Activated CD4-positive, CD25-positive, alpha-beta regulatory T cell (primary cell): ENCODE measurements at regions not wholly inside any gene's neighbourhood (a gene's known extent, or its start where the extent isn't known, plus 50 kb on each side); places are given as distances from the start of the nearest gene placed in this dataset.

Source experiments
- DNase-seq, 4 experiments: peaks; one replicate each; lab custom pipeline; 2025; lab: John Stamatoyannopoulos, UW

DNA sequence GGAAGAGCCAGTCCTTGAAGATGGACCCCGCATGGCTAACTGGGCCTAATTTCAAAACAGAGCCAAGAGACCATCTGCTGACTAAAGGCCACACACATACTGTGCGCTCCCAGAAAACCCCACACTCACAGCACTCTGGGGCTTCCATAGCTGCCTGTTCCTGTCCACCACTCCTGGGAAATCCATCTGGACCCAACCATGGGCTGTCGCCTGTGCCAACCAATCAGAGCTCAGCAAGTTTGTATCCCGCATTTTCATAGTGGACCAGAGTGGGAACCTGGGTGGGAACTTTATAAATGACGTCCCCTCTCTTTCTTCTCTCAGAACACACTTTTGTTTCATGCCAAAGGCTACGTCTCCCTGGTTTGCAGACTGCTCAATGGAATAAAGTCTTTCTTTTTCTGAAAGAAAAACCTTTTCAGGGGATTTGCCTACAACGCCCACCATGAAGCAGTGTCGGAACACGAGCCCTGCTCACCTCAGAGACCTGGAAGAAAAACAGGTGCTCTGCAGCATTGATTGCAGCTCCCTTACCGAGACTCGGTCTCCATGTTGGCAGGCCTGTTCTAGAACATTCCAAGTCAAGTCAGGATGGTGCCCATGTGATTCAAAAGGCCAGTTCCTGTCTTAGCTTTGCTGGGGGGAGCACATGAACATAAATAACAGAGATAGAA, 137.2 kb upstream of the GPC1 start:
- no peak for DNase-seq

DNA sequence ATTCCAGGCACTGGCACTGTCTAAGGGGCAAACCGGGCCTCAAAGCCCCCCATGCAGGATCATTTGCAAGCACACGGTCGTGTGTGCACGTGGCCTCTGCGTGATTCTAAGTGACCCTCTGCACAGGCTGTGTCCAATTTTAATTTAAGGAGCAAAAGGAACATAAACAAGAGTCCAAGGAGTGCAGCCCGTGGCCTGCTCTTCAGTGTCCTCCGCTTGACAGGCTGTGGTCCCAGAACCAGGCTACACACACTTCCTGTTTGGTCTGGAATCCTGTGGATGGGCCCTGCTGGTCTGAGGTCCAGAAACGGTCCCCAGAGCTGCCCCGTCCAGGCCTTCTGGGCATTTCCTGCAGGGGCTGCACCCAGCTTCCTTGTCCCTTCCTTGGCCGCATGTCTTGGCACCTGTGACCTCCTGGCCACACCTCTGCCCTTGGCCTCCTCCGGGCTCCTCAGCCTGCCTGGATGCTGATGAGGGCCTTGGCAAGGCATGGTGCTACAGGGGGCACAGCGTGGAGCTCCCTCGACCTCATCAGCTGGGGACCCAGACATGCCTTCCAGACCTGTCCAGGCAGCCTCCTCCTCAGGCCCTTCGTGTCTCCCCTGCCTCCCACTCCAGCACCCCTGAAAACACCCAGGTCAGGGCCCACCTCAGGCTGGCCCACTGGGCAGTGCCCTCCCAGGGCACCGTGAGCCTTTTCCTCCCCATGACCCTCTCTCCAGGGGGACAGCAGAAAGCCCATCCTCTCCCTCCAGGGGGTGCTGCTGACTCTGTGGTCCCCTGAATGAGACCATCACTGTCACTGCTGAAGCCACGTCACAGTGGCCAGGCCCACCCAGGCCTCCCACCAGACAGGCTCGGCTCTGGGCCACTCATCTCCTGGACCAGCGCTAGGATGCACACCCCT, 136.4 kb upstream of the GPC1 start:
- no peak for DNase-seq

DNA sequence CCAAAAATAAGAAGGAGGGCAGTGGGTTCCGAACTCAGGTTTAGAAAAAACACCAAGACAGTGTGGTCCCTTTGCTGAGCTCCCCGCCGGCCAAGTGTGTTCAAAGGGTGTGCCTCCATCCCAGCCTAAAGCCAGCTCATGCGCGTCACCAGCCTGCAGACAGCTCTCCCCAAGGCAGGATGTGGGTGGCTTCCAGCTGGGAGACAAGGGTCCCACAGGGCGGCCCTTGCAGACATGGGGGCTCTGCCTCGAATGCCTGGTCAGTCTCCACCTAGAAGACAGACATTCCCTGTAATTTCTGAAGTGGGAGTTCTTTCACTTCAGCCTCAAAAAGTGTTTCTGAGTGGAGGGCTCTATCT, 135.8 kb upstream of the GPC1 start:
- no peak for DNase-seq

DNA sequence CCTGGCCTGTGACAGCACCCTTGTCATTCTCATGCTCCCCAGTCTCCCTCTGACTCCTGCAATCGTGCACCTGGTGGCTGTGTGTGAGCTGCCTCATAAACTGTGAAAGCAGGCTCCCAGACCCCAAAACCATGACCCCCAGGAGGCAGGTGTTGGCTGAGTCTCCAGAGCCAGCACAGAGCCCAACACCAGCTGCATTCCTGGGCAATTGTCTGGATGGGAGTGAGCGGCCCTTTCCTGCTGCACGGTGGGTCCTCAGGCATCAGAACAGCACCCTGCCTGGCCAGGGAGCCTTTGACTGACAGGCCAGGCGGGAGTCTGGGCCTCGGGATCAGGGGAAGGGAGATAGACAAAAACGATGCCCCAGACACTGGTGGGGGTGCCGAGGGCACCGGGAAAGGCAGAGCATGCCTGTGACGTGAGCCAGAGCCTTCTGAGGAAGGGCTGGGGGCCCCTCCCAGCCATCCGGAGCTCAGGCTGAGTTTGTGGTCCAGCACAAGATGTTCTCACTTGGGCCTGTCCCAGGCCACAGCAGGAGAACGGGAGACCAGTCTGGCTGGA, 135.1 kb upstream of the GPC1 start:
- DNase-seq = no peak

DNA sequence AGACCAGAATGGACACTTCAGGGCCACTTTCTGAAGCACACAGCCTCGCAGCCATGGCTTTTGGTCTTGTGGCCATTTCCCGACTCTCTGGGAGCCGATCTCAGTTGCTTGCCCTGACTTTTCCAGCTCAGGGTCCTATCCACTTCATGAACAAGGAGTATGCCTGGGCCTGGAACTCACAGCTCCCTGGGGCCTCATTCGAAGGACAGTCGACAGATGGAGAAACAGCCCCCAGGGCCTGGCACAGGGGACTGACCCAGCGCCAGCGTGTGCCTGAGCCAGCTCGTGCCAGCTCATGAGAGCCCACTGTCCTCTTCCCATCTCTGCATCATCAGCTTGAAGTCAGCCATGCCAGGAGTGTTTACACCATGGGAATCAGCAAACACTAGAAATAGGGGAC, 134.6 kb upstream of the GPC1 start:
- DNase-seq = no peak

DNA sequence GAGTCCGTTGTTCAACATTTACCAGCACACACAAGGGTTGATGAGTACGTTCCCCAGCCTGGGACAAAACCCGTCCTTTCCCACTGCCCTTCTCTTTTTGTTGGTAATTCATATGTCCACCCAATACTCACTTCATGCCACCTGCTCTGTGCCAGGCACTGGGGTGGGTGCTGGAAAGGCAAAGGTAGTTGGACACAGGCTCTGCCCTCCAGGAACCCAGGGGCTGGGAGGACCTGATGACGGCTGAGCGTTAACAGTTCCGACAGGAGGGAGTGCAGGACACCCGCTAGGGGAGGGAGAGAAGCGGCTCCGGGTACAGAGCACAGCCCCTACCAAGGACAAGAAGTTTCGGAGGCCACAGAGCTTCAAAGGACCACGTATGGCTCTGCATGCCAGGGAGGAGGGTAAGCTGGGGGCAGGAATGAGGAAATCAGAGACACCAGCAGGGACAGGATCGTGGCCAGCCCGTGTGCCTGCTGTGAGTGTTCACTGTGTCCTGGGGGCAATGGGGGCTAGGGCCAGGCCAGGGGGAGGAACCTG, 134.1 kb upstream of the GPC1 start:
- DNase-seq = no peak

DNA sequence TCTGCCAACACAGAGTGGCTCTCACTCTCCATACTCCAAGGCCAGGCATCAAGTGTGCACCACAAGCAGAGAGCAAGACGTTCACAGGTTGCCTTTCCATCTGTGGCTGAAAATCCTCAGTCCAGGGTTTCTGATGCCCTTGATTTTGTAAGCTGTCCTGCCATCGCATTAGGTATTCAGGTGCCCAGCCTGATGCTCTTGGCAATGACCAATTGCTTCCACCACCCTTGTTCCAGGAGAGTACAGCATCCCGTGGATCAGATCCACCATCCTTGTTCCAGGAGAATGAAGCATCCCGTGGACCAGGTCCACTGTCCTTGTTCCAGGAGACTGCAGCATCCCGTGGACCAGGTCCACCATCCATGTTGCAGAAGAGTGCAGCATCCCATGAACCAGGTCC, 133.4 kb upstream of the GPC1 start:
- DNase-seq = no peak

DNA sequence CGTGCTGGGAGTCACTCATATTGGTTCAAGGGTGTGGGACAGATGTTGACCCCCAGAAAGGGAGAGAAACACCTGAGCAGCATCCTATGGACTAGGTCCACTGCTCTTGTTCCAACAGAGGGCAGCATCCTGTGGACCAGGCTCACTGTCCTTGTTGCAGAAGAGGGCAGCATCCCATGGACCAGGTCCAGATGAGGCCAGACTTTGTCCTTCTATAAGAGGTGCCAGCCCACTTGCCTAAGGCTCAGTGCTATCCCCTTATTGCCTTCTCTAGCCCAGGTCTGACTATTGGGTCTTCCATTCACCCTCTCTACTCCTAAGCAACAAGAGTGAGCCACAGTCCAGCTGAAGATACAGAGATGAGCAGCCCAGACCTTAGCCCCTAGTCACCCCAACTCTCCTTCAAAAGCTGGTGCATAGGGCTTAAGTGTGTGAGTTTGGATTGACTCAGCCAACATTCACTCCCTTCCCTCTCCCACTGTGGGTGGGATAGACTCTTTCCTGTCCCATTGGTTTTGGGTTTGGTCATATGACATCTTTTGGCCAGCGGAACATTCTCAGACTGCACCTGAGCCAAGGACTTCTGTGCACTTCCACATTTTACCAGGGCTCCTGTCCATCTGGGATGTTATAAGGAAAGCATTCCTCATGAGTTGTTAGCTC, 132.4 kb upstream of the GPC1 start:
- no peak for DNase-seq

DNA sequence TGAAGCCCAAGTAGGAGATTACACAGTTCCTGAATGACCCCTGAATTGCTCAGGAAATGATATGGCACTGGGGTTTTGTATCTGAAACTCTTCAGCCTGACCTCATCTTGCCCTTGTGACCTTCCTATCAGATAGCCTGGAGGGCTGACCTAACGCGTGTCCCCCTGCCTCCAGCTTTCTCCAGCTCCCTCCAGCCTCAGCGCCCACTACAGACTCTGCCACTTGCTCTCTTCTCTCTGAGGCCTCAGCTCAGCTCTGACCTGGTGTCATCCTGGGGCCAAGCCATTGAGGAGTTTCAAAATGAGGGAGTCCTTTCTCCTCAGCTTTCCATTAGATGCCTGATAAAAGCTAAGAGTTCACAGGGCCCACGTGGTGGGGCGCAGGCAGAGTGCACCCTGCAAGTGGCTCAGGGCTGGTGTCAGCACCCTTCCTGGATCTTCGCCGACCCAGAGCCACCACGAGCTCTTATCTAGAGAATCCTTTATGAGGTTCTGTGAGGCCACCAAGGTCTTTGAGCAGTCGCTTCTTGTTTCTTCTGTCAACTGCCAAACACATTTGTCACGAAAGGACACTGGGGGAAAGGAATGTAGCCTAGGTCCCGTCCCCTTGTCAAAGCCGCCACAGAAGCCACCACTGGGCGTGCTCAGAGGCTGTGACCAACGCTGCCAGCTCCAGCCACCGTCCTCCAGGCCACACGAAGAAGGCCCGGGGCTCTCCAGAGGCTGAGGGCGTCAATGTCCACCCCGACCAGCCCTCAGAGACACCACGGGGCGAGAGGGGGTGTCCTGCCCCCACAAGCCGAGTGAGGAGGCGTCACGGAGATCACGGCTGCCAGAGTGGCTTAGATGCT, 131.3 kb upstream of the GPC1 start:
- DNase-seq = no peak

DNA sequence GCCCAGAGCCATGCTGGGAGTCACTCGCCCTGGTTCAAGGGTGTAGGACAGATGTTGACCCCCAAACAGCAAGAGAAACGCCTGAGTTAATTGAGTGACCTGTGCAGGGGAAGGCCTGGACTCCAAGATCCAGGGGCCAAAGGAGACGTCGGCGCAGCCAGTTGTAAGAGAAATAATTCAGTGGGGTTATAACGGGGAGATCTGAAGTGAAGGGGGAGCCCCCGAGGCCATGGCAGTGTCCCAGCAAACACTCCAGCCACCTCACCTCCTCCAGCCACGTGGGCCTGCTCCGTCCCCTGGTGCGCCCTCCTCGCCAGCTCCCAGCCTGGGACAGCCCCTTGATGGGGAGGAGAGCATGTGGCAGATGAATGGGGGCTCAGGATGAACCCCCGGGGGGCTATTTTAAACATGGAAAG, 130.7 kb upstream of the GPC1 start:
- DNase-seq = no peak

DNA sequence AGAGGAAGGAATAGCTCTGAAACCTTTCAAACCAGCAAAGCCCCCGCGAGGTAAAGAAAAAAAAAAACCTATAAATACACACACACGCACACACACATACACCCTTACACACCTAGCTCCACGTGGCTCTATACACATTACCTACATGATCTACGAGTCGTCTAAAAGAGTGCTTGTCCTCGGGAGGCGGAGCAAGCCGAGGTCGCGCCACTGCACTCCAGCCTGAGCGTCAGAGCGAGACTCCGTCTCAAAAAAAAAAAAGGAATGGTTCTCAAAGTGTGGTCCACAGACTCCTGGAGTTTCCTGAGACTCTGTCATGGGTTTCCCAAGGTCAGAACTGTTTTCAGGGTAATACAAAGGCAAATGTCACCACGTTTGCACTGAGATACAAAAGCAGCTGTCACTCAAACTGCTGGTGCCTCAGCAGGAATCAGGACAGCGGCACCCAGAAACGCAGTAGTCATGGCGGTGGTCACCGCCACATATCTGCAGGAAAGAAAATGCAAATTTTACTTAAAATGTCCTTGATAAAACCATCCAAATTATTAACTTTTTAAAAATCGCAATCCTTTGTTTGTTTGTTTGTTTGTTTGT, 130.0 kb upstream of the GPC1 start:
- DNase-seq = no peak

DNA sequence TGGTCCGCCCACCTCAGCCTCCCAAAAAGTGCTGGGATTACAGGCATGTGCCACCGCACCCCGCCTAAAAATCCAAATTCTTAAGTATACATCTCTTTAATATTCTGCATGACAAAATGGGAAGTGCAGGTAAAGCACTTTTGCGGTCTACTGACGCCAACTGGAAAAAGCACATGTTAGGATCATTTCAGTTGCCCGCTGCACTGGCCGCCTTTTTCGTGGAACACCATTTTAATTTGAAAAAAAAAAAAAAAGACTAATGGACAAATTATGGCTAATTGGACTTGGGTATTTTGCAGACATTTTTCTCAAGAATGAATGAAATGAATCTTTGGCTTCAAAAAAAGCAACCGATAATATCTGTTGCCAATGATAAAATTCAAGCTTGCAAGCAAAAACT, 129.3 kb upstream of the GPC1 start:
- no peak for DNase-seq

DNA sequence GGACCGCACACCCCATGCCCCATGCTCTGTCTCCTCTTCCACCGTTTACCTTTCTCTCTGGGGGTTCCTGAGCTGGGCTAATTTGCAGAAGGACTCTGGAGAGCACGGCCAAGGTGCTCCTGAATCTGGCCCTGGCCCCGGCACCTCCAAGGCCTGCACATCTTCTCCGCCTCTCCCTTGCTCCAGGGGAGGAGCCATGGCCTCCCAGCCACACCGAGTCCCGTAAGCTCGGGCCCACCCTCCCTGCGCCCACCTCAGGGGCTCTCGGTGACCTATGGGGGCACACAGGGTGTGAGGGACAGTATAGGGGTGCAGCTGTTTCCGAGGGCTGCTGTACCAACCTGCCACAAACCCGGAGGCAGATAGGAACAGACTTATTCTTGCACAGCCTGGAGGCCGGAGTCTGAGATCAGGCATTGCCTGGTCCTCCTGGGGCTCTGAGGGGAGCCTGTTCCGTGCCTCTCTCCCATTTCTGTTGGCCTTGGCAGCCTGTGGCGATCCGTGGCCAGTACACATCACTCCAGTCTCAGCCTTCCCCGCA, 127.3 kb upstream of the GPC1 start:
- no peak for DNase-seq

DNA sequence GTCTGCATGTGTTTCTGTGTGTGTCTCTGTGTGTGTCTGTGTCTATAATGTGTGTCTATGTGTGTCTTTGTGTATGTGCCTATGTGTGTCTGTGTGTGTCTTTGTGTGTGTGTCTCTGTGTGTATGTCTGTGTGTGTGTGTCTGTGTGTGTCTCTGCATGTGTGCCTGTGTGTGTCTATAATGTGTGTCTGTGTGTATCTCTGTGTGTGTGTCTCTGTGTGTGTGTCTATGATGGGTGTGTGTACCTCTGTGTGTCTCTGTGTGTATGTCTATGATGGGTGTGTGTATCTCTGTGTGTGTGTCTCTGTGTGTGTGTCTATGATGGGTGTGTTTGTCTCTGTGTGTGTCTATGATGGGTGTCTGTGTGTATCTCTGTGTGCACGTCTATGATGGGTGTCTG, 126.2 kb upstream of the GPC1 start:
- no peak for DNase-seq

DNA sequence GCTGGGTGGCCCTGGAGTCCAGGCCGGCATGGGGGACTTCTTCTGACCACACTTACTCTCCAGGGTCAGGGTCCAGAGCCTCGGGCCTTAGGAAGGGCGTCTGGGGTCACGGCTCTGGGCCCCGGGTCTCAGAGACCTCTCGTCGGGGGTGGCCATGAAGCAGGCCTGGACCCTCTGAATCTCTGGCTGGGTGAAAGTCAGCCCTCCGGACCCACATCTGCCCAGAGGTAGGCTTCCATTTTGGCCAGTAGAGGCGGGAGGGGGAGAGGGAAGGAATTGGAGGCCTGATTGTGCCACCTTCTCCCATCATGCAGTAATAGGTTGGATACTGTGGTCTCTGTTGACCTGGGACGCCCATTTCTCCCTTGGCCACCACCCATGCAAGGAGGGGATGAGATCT, 125.3 kb upstream of the GPC1 start:
- DNase-seq = no peak

DNA sequence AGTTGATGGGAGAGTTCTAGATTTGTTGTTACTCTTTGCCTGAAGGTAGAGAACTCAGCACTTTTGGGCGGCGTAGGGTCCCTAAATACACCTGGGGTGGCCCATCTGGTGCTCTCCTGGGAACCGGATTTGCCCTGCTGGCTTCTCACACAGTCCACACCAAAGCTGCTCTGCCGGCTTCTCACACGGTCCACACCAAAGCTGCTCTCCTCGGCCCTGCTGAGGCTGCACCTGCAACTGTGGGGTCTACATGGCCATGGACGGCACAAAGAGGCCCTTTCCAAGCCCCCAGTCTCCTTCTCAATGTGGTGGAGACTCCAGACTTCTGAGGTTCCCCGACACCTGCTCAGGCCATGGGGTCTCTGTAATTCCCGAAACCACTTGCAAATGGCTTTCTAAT, 124.8 kb upstream of the GPC1 start:
- DNase-seq = no peak

DNA sequence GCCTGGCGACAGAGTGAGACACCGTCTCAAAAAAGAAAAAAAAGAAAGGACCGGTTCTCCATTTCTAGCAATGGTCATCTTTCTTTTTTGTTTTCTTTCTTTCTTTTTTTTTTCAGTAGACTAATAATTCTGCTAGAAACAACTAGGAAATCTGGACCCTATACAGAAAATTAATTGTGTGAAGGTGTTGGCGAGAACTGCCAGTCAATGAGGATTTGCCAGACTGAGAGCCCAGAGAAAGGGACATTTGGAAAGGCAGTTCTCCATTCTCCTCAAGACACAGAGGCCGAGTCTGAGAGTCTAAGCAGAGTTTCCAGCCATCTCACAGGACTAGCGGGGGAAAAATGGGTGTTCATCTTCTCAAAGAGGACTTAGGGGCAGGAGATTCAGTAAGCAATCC, 123.6 kb upstream of the GPC1 start:
- no peak for DNase-seq

DNA sequence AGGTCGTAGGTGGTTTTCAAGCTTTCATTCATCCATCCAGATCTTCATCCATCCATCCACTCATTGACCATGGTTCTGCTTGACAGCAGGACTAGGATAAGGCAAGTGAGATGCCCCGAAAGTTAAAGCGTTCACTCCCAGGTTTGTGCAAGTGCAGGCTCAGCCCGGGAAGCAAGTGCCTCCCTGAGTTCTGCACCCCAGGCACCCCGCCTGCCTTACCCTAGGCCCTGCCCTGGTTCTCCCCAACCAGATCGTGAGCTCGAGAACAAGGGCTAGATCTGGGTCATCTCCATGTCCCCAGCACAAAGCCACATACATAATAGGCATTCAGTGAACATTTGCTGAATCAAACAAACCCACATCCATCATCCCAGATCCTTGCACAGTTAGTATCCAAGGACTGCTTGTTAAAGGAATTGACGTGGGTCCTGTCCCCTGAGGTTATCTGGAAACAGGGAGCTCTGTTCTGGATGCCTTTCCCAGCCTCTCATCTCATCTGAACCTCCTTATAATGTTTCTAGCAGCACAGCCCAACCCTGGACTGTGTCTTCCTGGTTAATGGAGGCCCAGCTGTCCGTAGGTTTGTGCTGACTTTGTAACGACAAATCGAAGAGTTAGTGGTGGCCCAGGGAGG, 116.1 kb upstream of the GPC1 start:
- DNase-seq = no peak

DNA sequence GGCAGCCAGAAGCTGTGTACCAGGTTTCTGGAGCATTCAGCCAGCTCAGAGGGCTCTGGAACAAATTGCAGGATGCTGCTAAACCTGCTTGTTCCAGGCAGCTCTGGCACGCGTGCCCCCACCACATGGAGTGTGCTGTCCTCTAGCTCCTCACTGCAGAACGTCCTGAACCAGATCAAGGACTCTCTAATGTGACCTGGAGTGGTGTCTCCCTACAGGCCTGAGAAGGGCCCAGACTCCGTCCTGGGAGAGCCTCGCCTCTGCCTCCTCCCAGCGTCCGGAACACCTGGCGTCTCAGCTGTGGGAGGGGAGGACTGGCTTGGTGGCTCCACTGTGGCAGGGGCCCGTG, 115.6 kb upstream of the GPC1 start:
- no peak for DNase-seq

DNA sequence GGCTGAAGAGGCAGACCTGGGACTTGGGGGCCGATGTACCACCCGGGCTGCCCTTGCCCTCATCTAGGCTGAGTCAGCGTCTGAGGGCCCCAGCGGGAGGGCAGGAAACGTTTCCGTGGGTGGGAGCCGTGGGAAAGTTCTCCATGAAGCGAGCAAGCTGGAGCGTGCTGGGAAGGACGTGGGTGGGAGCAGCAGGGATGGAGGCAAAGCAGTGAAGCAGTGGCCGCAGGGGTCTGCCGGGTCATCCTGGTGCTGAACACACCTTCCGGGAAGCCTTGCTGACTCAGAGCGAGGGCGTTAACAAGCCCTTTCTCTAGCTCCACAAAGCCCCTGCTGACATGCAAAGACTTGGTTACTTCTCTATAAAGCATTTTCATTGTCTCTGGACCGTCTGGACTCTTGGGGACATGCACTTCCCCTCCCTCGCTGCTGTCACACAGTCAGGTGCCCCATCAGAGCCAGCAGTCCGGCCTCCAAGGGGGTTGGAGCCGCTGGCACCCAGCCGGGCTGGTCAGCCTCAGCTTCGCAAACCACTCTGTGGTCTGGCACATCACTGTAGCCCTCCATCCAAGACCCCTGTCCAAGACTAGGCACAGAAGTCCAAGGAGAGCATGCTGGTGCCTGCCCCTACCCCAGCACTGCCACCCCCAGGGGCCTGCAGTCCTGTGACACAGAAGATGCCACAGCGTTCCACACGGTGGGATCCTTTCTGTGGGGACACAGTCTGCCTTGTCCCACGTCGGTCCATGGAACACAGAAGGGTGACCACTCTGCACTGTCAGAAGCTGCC, 115.1 kb upstream of the GPC1 start:
- no peak for DNase-seq
